GM23338 (cell line): ENCODE measurements at regions not wholly inside any gene's neighbourhood (a gene's known extent, or its start where the extent isn't known, plus 50 kb on each side); places are given as distances from the start of the nearest gene placed in this dataset.

Experiments
- ATAC-seq: fragments of 200-7000 bp; cut with Tn5 transposase; 3 replicates; pipeline ENCODE4 v1.9.1; 2020
- DNase-seq: peaks from one replicate; pipeline ENCODE4 v3.0.0-alpha.2; 2015; ENCODE audit warnings: low spot score
- H2AFZ ChIP-seq: fragments of 200-600 bp; sonication (generic); 2 replicates; pipeline ENCODE4 v1.8.0; 2016; ENCODE audit warnings: antibody characterized with exemption, mild to moderate bottlenecking, moderate library complexity
- H3F3A ChIP-seq: fragments of 200-600 bp; sonication (generic); replicated peaks from 2 replicates; pipeline ENCODE4 v1.8.0; 2017; ENCODE audit warnings: antibody characterized with exemption, mixed run types, low read depth
- H3K27ac ChIP-seq: fragments of 200-600 bp; sonication (generic); 2 replicates; pipeline ENCODE4 v1.6.1; 2016; ENCODE audit warnings: low read depth
- H3K27me3 ChIP-seq: fragments of 200-600 bp; sonication (generic); 2 replicates; pipeline ENCODE4 v1.8.0; 2016; ENCODE audit warnings: mild to moderate bottlenecking, mixed run types, moderate library complexity; ENCODE audit not compliant: insufficient read depth
- H3K36me3 ChIP-seq: fragments of 200-600 bp; sonication (generic); 2 replicates; pipeline ENCODE4 v1.8.0; 2016; ENCODE audit warnings: mild to moderate bottlenecking; ENCODE audit not compliant: insufficient read depth
- H3K4me1 ChIP-seq: fragments of 200-600 bp; sonication (generic); 2 replicates; pipeline ENCODE4 v1.8.0; 2016; ENCODE audit warnings: mild to moderate bottlenecking, moderate library complexity; ENCODE audit not compliant: insufficient read depth
- H3K4me2 ChIP-seq: fragments of 200-600 bp; sonication (generic); 2 replicates; pipeline ENCODE4 v1.7.1; 2017; ENCODE audit warnings: mixed run types
- H3K4me3 ChIP-seq: fragments of 200-600 bp; sonication (generic); 2 replicates; pipeline ENCODE4 v1.6.1; 2016; ENCODE audit warnings: mixed run types
- H3K79me2 ChIP-seq: fragments of 200-600 bp; sonication (generic); replicated peaks from 2 replicates; pipeline ENCODE4 v1.8.0; 2017; ENCODE audit warnings: mild to moderate bottlenecking; ENCODE audit not compliant: insufficient read depth
- H3K9me2 ChIP-seq: fragments of 200-600 bp; sonication (generic); 2 replicates; pipeline ENCODE4 v1.8.0; 2017; ENCODE audit not compliant: insufficient read depth
- H4K20me1 ChIP-seq: fragments of 200-600 bp; sonication (generic); replicated peaks from 2 replicates; pipeline ENCODE4 v1.8.0; 2017; ENCODE audit warnings: mild to moderate bottlenecking; ENCODE audit not compliant: insufficient read depth
- H3K27ac Mint-ChIP-seq: 2 replicates; pipeline ENCODE4 v1.8.0; 2020; ENCODE audit warnings: inconsistent platforms, mild to moderate bottlenecking, moderate library complexity, mixed read lengths
- H3K27me3 Mint-ChIP-seq: 3 replicates; pipeline ENCODE4 v1.8.0; 2022; ENCODE audit warnings: low read depth, mild to moderate bottlenecking, moderate library complexity, mixed read lengths, inconsistent platforms; ENCODE audit not compliant: insufficient read depth, poor library complexity
- H3K36me3 Mint-ChIP-seq: 3 replicates; pipeline ENCODE4 v1.8.0; 2021; ENCODE audit warnings: low read depth, mild to moderate bottlenecking, inconsistent platforms, moderate library complexity, mixed read lengths
- H3K4me1 Mint-ChIP-seq: 3 replicates; pipeline ENCODE4 v1.8.0; 2020; ENCODE audit warnings: mild to moderate bottlenecking, inconsistent platforms, mixed read lengths
- H3K4me3 Mint-ChIP-seq: 3 replicates; pipeline ENCODE4 v1.8.0; 2021; ENCODE audit warnings: moderate library complexity, mild to moderate bottlenecking, inconsistent platforms, mixed read lengths
- H3K9me3 Mint-ChIP-seq: 3 replicates; pipeline ENCODE4 v1.8.0; 2020; ENCODE audit warnings: moderate library complexity, mild to moderate bottlenecking, inconsistent platforms, mixed read lengths
- CREB1 ChIP-seq: fragments of 250-450 bp; sonication (Bioruptor Pico); IDR thresholded peaks from 2 replicates; pipeline ENCODE4 v1.5.0; 2020; ENCODE audit warnings: low read depth, mild to moderate bottlenecking, moderate library complexity
- EZH2 ChIP-seq: fragments of 200-600 bp; sonication (generic); IDR thresholded peaks from one replicate; pipeline ENCODE4 v1.8.0; 2017; ENCODE audit warnings: antibody characterized with exemption, mild to moderate bottlenecking, low read depth; ENCODE audit not compliant: unreplicated experiment
- EZH2phosphoT487 ChIP-seq: fragments of 200-600 bp; sonication (generic); IDR thresholded peaks from one replicate; pipeline ENCODE4 v1.8.1; 2018; ENCODE audit warnings: antibody characterized with exemption; ENCODE audit not compliant: unreplicated experiment
- JUNB ChIP-seq: IDR thresholded peaks from one replicate; pipeline ENCODE4 v1.6.1; 2016; ENCODE audit warnings: antibody characterized with exemption; ENCODE audit not compliant: unreplicated experiment
- NANOG ChIP-seq: IDR thresholded peaks from 2 replicates; pipeline ENCODE4 v1.6.1; 2016; ENCODE audit warnings: antibody characterized with exemption, borderline replicate concordance
- POLR2AphosphoS5 ChIP-seq: IDR thresholded peaks from 2 replicates; pipeline ENCODE4 v1.6.1; 2016; ENCODE audit warnings: antibody characterized with exemption, low read depth
- STAT1 ChIP-seq: IDR thresholded peaks from one replicate; pipeline ENCODE4 v1.6.1; 2016; ENCODE audit warnings: antibody characterized with exemption; ENCODE audit not compliant: unreplicated experiment
- ZNF114 ChIP-seq: fragments of 250-450 bp; sonication (Bioruptor Pico); IDR thresholded peaks from 2 replicates; pipeline ENCODE4 v1.5.0; 2020; ENCODE audit warnings: mild to moderate bottlenecking, moderate library complexity
- ZNF331 ChIP-seq: fragments of 250-450 bp; sonication (Bioruptor Pico); IDR thresholded peaks from 2 replicates; pipeline ENCODE4 v1.5.0; 2020; ENCODE audit warnings: low read depth, mild to moderate bottlenecking, moderate library complexity
- TF ChIP-seq, protein P1 (sequence below): IDR thresholded peaks from 2 replicates; pipeline ENCODE4 v1.6.1; 2016; ENCODE audit warnings: antibody characterized with exemption
- TF ChIP-seq, protein P2 (sequence below), 2 experiments: fragments of 200-600 bp in 1 of 2; sonication (generic) in 1 of 2; conservative IDR thresholded peaks; 2 replicates each; pipeline versions ENCODE4 v1.5.1 to v1.6.1; 2016 to 2017; ENCODE audit warnings: antibody characterized with exemption in 2 of 2, low read depth in 2 of 2, mild to moderate bottlenecking in 2 of 2, moderate library complexity in 1 of 2
- TF ChIP-seq, protein P3 (sequence below): fragments of 250-450 bp; sonication (Bioruptor Pico); IDR thresholded peaks from 2 replicates; pipeline ENCODE4 v1.5.0; 2020; ENCODE audit warnings: mild to moderate bottlenecking, moderate library complexity
- TF ChIP-seq, protein P4 (sequence below): IDR thresholded peaks from one replicate; pipeline ENCODE4 v1.6.1; 2018; ENCODE audit warnings: antibody characterized with exemption; ENCODE audit not compliant: unreplicated experiment

DNA sequence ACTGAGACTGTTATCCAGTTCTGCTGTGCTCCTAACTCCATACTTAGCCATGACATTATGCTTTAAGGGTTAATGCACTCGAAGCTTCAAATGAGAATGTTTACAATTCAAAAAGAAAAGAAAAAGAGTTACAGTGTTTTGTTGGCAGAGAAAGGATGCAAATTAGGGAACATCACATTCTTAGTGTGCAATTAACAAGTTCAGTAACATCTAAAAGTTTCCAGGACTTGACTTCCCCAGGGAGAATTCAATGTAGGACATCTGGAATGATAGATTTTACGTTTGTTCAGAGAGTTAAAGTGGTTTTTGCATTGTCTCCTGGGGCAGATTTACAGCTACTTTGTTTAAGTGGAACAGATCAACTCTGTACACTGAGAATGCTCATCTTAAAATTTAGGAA lies 525.2 kb downstream of the LIG4 start:
- Mint-ChIP-seq H3K36me3 (no peaks in the 10 kb centered on the region), H3K4me3 (no peak overlapping the region), H3K4me1 (peaks cover 18% of the 10 kb centered on the region), H3K9me3 (no peaks in the 10 kb centered on the region; the same call in 2 of the 3 replicates), H3K27ac (no peak overlapping the region), H3K27me3 (peaks cover 3% of the 10 kb centered on the region)
- peak overlapping the region; percentile 15 for H3K4me2 ChIP-seq
- no peaks in the 10 kb centered on the region for H3K79me2 ChIP-seq
- H2AFZ ChIP-seq = no peak overlapping the region
- H3K4me1 ChIP-seq = peaks cover 22% of the 10 kb centered on the region
- DNase-seq (no peak), ATAC-seq (no peak)
- H3F3A ChIP-seq = no peaks in the 10 kb centered on the region
- no peak overlapping the region for H3K4me3 ChIP-seq
- TF ChIP-seq, protein P1, sequence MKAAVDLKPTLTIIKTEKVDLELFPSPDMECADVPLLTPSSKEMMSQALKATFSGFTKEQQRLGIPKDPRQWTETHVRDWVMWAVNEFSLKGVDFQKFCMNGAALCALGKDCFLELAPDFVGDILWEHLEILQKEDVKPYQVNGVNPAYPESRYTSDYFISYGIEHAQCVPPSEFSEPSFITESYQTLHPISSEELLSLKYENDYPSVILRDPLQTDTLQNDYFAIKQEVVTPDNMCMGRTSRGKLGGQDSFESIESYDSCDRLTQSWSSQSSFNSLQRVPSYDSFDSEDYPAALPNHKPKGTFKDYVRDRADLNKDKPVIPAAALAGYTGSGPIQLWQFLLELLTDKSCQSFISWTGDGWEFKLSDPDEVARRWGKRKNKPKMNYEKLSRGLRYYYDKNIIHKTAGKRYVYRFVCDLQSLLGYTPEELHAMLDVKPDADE = no peak
- TF ChIP-seq, protein P2, sequence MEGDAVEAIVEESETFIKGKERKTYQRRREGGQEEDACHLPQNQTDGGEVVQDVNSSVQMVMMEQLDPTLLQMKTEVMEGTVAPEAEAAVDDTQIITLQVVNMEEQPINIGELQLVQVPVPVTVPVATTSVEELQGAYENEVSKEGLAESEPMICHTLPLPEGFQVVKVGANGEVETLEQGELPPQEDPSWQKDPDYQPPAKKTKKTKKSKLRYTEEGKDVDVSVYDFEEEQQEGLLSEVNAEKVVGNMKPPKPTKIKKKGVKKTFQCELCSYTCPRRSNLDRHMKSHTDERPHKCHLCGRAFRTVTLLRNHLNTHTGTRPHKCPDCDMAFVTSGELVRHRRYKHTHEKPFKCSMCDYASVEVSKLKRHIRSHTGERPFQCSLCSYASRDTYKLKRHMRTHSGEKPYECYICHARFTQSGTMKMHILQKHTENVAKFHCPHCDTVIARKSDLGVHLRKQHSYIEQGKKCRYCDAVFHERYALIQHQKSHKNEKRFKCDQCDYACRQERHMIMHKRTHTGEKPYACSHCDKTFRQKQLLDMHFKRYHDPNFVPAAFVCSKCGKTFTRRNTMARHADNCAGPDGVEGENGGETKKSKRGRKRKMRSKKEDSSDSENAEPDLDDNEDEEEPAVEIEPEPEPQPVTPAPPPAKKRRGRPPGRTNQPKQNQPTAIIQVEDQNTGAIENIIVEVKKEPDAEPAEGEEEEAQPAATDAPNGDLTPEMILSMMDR (conservative IDR thresholded peaks at IDR 0.05; ENCODE audit: low read depth in 2 of 2) = no peak
- no peak for TF ChIP-seq EZH2
- TF ChIP-seq ZNF114 (CRISPR knock-in tag) = no peak
- no peak for TF ChIP-seq CREB1
- TF ChIP-seq POLR2AphosphoS5 = no peak
- no peak for TF ChIP-seq NANOG
- no peak for TF ChIP-seq EZH2phosphoT487
- TF ChIP-seq, protein P3, sequence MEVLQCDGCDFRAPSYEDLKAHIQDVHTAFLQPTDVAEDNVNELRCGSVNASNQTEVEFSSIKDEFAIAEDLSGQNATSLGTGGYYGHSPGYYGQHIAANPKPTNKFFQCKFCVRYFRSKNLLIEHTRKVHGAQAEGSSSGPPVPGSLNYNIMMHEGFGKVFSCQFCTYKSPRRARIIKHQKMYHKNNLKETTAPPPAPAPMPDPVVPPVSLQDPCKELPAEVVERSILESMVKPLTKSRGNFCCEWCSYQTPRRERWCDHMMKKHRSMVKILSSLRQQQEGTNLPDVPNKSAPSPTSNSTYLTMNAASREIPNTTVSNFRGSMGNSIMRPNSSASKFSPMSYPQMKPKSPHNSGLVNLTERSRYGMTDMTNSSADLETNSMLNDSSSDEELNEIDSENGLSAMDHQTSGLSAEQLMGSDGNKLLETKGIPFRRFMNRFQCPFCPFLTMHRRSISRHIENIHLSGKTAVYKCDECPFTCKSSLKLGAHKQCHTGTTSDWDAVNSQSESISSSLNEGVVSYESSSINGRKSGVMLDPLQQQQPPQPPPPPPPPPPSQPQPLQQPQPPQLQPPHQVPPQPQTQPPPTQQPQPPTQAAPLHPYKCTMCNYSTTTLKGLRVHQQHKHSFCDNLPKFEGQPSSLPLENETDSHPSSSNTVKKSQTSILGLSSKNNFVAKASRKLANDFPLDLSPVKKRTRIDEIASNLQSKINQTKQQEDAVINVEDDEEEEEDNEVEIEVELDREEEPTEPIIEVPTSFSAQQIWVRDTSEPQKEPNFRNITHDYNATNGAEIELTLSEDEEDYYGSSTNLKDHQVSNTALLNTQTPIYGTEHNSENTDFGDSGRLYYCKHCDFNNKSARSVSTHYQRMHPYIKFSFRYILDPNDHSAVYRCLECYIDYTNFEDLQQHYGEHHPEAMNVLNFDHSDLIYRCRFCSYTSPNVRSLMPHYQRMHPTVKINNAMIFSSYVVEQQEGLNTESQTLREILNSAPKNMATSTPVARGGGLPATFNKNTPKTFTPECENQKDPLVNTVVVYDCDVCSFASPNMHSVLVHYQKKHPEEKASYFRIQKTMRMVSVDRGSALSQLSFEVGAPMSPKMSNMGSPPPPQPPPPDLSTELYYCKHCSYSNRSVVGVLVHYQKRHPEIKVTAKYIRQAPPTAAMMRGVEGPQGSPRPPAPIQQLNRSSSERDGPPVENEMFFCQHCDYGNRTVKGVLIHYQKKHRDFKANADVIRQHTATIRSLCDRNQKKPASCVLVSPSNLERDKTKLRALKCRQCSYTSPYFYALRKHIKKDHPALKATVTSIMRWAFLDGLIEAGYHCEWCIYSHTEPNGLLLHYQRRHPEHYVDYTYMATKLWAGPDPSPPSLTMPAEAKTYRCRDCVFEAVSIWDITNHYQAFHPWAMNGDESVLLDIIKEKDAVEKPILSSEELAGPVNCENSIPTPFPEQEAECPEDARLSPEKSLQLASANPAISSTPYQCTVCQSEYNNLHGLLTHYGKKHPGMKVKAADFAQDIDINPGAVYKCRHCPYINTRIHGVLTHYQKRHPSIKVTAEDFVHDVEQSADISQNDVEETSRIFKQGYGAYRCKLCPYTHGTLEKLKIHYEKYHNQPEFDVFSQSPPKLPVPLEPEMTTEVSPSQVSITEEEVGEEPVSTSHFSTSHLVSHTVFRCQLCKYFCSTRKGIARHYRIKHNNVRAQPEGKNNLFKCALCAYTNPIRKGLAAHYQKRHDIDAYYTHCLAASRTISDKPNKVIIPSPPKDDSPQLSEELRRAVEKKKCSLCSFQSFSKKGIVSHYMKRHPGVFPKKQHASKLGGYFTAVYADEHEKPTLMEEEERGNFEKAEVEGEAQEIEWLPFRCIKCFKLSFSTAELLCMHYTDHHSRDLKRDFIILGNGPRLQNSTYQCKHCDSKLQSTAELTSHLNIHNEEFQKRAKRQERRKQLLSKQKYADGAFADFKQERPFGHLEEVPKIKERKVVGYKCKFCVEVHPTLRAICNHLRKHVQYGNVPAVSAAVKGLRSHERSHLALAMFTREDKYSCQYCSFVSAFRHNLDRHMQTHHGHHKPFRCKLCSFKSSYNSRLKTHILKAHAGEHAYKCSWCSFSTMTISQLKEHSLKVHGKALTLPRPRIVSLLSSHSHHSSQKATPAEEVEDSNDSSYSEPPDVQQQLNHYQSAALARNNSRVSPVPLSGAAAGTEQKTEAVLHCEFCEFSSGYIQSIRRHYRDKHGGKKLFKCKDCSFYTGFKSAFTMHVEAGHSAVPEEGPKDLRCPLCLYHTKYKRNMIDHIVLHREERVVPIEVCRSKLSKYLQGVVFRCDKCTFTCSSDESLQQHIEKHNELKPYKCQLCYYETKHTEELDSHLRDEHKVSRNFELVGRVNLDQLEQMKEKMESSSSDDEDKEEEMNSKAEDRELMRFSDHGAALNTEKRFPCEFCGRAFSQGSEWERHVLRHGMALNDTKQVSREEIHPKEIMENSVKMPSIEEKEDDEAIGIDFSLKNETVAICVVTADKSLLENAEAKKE = no peak
- TF ChIP-seq, protein P4, sequence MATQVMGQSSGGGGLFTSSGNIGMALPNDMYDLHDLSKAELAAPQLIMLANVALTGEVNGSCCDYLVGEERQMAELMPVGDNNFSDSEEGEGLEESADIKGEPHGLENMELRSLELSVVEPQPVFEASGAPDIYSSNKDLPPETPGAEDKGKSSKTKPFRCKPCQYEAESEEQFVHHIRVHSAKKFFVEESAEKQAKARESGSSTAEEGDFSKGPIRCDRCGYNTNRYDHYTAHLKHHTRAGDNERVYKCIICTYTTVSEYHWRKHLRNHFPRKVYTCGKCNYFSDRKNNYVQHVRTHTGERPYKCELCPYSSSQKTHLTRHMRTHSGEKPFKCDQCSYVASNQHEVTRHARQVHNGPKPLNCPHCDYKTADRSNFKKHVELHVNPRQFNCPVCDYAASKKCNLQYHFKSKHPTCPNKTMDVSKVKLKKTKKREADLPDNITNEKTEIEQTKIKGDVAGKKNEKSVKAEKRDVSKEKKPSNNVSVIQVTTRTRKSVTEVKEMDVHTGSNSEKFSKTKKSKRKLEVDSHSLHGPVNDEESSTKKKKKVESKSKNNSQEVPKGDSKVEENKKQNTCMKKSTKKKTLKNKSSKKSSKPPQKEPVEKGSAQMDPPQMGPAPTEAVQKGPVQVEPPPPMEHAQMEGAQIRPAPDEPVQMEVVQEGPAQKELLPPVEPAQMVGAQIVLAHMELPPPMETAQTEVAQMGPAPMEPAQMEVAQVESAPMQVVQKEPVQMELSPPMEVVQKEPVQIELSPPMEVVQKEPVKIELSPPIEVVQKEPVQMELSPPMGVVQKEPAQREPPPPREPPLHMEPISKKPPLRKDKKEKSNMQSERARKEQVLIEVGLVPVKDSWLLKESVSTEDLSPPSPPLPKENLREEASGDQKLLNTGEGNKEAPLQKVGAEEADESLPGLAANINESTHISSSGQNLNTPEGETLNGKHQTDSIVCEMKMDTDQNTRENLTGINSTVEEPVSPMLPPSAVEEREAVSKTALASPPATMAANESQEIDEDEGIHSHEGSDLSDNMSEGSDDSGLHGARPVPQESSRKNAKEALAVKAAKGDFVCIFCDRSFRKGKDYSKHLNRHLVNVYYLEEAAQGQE = no peak
- no peak for TF ChIP-seq ZNF331 (CRISPR knock-in tag)
- TF ChIP-seq STAT1 = no peak
- TF ChIP-seq JUNB = no peak
- no peak overlapping the region for H3K27ac ChIP-seq
- H3K27me3 ChIP-seq = no peaks in the 10 kb centered on the region
- no peaks in the 10 kb centered on the region for H4K20me1 ChIP-seq
- H3K9me2 ChIP-seq = 0 out of 2 replicates have a peak, but pooled peaks cover 2% of the 10 kb centered on the region
- H3K36me3 ChIP-seq = no peaks in the 10 kb centered on the region
